COLO668 (cell line): ENCODE measurements at regions not wholly inside any gene's neighbourhood (a gene's known extent, or its start where the extent isn't known, plus 50 kb on each side); places are given as distances from the start of the nearest gene placed in this dataset.

ENCODE experiments used
- DNase-seq: peaks from one replicate; lab custom pipeline; 2025; ENCODE audit not compliant: unreplicated experiment; lab: John Stamatoyannopoulos, UW

- no peak for DNase-seq
These were observed 847.1 kb upstream of the ALCAM start for GRCh38 chr3:104519468-104520227.

GRCh38 chr3:104520228-104520655 lies 846.5 kb upstream of the ALCAM start:
- DNase-seq: no peak

GRCh38 chr3:104521606-104522336 lies 844.9 kb upstream of the ALCAM start:
- no peak for DNase-seq

- no peak for DNase-seq
These were observed 843.6 kb upstream of the ALCAM start for GRCh38 chr3:104523136-104523535.

- no peak for DNase-seq
These were observed 839.8 kb upstream of the ALCAM start for GRCh38 chr3:104526901-104527401.

- no peak for DNase-seq
These were observed 835.8 kb upstream of the ALCAM start for GRCh38 chr3:104530934-104531333.

GRCh38 chr3:104536715-104537114 lies 830.0 kb upstream of the ALCAM start:
- DNase-seq: no peak

GRCh38 chr3:104537323-104537722 lies 829.4 kb upstream of the ALCAM start:
- no peak for DNase-seq

- no peak for DNase-seq
These were observed 820.4 kb upstream of the ALCAM start for GRCh38 chr3:104546301-104546700.

GRCh38 chr3:104547031-104547430 lies 819.7 kb upstream of the ALCAM start:
- DNase-seq: no peak

- DNase-seq: no peak
These were observed 818.3 kb upstream of the ALCAM start for GRCh38 chr3:104548401-104548800.

GRCh38 chr3:104549099-104549714 lies 817.5 kb upstream of the ALCAM start:
- no peak for DNase-seq

- no peak for DNase-seq
These were observed 813.6 kb upstream of the ALCAM start for GRCh38 chr3:104553121-104553520.

- DNase-seq: no peak
These were observed 812.3 kb upstream of the ALCAM start for GRCh38 chr3:104554425-104554824.

GRCh38 chr3:104555728-104556127 lies 811.0 kb upstream of the ALCAM start:
- no peak for DNase-seq

GRCh38 chr3:104556372-104557078 lies 810.2 kb upstream of the ALCAM start:
- no peak for DNase-seq

- no peak for DNase-seq
These were observed 805.4 kb upstream of the ALCAM start for GRCh38 chr3:104561324-104561723.

- DNase-seq: peak; percentile 26
These were observed 802.6 kb upstream of the ALCAM start for GRCh38 chr3:104564045-104564643.

GRCh38 chr3:104566054-104566453 lies 800.7 kb upstream of the ALCAM start:
- no peak for DNase-seq

GRCh38 chr3:104575634-104576033 lies 791.1 kb upstream of the ALCAM start:
- DNase-seq: no peak

- no peak for DNase-seq
These were observed 788.2 kb upstream of the ALCAM start for GRCh38 chr3:104578558-104578957.
